Kidney epithelial cell (primary cell): ENCODE measurements at regions not wholly inside any gene's neighbourhood (a gene's known extent, or its start where the extent isn't known, plus 50 kb on each side); places are given as distances from the start of the nearest gene placed in this dataset.

Experiments
- DNase-seq: peaks from one replicate; pipeline ENCODE4 v3.0.0-alpha.2; 2010; ENCODE audit warnings: low read depth
- H3K27me3 ChIP-seq: 2 replicates; pipeline ENCODE4 v1.6.0; 2011; ENCODE audit warnings: low read length; ENCODE audit not compliant: control insufficient read depth, insufficient read depth
- H3K36me3 ChIP-seq: 2 replicates; pipeline ENCODE4 v1.5.1; 2011; ENCODE audit warnings: low read length; ENCODE audit not compliant: control insufficient read depth, insufficient read depth
- H3K4me3 ChIP-seq: 2 replicates; pipeline ENCODE4 v1.5.1; 2011; ENCODE audit warnings: low read depth, mild to moderate bottlenecking, control low read depth, low read length
- TF ChIP-seq, protein P1 (sequence below): IDR thresholded peaks from 2 replicates; pipeline ENCODE4 v1.5.1; 2011; ENCODE audit warnings: mild to moderate bottlenecking, moderate library complexity, low read length, control low read depth, inconsistent platforms; ENCODE audit not compliant: insufficient read depth, poor library complexity, severe bottlenecking

DNA sequence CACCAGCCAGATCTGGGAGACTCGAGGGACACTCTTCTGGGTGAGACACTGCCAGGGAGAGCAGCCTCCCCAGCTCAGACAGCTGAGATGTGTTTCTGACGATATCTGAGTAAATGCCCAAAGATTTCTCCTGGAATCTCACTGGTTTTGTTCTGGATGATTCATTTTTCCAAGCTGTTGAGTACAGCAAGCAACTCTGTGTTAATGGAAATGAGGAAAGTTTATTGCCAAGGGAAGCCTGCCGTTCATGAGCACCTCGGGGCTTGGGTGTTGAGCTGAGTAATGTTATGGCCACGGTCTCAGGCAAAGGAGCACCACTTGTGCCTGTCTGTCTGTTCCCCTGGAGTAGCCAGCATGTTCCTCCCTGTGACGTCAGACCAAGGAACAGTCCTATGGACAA is 1132.4 kb downstream of the BRD1 start:
- TF ChIP-seq, protein P1, sequence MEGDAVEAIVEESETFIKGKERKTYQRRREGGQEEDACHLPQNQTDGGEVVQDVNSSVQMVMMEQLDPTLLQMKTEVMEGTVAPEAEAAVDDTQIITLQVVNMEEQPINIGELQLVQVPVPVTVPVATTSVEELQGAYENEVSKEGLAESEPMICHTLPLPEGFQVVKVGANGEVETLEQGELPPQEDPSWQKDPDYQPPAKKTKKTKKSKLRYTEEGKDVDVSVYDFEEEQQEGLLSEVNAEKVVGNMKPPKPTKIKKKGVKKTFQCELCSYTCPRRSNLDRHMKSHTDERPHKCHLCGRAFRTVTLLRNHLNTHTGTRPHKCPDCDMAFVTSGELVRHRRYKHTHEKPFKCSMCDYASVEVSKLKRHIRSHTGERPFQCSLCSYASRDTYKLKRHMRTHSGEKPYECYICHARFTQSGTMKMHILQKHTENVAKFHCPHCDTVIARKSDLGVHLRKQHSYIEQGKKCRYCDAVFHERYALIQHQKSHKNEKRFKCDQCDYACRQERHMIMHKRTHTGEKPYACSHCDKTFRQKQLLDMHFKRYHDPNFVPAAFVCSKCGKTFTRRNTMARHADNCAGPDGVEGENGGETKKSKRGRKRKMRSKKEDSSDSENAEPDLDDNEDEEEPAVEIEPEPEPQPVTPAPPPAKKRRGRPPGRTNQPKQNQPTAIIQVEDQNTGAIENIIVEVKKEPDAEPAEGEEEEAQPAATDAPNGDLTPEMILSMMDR: no peak
- Histone ChIP-seq H3K36me3 (no peaks in the 10 kb centered on the region), H3K27me3 (no peaks in the 10 kb centered on the region), H3K4me3 (no peak overlapping the region)
- DNase-seq: no peak

DNA sequence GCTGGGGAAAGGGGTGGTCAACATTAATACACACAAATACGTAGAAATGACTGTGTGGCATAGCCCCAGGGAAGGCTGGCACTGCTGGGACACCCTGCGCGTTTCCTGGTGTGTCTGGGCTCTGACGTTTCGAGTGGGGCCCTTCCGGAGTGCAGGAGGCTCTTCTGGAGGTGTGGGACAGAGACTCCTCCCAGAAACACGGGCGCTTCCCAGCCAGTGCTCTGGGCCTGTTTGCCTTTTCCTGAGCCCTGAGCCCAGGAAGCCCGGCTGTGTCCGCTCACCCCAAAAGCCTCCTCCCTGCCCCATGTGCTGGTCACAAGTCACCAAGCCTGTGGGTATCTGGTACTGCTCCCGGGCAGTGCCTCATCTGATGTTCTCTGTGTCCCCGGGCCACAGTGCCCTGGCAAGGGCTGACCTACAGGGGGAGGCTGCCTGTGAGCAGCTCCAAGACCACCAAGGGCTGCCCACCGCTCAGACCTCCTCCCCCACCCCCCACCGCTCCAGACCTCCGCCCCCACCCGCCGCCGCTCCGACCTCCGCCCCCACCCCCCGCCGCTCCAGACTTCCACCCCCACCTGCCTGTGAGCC is 1133.3 kb downstream of the BRD1 start:
- no peak for DNase-seq
- no peaks in the 10 kb centered on the region for H3K27me3 ChIP-seq
- no peaks in the 10 kb centered on the region for H3K36me3 ChIP-seq
- no peak overlapping the region for H3K4me3 ChIP-seq
- TF ChIP-seq, protein P1: no peak

DNA sequence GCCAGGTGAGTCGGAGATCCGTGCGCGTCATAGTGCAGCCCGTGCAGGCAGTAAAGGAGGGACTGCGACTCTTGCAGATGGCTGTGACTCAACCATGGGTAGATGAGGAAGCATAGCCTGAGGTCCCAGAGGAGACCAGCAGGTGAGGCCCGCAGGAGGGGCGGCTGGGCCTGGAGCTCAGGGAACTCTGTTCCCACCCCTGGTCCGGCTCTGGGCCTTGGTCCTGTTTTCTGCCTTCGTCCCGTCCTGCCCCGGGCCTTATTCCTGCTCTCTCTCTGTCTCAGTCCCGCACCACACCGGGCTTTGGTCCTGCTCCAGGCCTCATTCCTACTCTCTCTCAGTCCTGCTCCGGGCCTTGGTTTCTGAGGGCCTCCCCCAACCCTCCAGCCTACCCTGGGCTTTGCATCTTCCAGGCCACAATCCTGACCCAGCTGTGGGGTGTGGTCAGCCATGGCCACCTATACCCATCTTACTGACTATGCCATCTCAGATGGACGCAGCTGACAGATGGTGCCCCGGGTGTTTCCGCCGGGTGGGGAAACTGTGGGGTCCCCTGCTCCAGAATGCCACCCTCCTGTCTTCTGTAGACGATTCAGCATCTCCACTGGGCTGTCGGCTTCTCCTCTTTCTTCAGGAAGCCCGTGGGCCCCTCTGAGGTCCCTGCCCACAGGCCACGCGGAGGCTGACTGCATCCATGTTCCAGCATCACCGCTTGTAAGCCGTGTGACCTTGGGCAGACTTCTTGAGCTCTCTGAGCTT is 1134.1 kb downstream of the BRD1 start:
- H3K27me3 ChIP-seq: no peaks in the 10 kb centered on the region
- DNase-seq: no peak
- TF ChIP-seq, protein P1: no peak

DNA sequence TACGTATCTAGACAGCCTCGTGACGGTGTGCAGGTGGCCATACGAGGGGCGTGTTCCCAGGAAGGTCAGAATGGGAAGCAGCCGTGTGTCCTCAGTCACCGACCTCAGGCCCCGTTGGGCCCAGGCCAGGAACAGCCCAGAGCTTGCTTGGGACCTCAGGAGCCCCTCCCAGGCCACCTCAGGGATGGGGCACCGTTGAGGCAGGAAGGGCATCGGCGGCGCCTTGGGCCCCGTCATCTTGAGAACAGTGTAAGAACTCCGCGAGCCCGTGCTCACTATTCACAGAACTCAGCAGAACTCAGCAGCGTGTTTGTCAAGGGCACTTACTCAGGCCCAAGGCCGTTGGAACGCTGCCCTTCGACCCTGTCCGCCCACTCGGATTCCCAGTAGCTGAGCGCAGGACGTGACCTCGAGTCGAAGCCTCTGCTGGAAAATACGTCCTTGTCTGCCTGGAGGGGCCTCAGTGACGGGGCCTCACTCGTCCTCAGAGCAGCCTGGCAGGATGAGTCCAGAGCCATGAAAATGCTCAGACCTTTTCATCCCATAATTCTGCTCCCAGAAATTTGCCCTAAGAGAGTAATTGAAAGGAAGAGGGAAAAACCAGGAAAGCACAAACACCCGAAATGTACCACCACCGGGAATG is 1134.8 kb downstream of the BRD1 start:
- TF ChIP-seq, protein P1: no peak
- H3K36me3 ChIP-seq: no peaks in the 10 kb centered on the region
- H3K27me3 ChIP-seq: no peaks in the 10 kb centered on the region
- no peak overlapping the region for H3K4me3 ChIP-seq
- DNase-seq: no peak

More for the DNA sequence above, 1134.1 kb downstream of the BRD1 start:
- Histone ChIP-seq H3K36me3 (no peaks in the 10 kb centered on the region), H3K4me3 (no peak overlapping the region)

DNA sequence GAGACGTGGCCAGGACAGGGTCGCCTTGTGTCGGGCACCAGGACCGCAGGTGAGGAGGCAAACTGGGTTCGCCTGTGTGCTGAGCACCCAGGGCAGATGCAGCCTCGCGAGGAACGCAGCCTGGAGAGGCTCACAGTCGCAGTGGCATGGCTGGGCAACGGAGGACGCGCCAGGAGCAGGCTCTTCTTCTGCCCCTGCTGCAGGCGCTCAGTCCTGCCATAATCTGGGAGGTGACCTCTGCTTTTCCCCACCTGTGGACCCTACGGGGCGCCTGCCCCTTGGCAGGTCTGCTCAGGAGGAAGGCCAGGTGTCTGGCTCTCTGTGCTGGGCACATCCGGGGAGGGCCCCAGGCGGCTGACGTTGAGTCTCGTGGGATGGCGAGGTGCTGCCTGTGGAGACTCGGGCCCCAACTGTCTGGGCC is 1136.2 kb downstream of the BRD1 start:
- TF ChIP-seq, protein P1: no peak
- H3K36me3 ChIP-seq: no peaks in the 10 kb centered on the region
- no peaks in the 10 kb centered on the region for H3K27me3 ChIP-seq
- DNase-seq: no peak
- no peak overlapping the region for H3K4me3 ChIP-seq
